Brain microvascular endothelial cell (primary cell): ENCODE measurements at regions not wholly inside any gene's neighbourhood (a gene's known extent, or its start where the extent isn't known, plus 50 kb on each side); places are given as distances from the start of the nearest gene placed in this dataset.

Experiments used
- DNase-seq: peaks from one replicate; pipeline ENCODE4 v3.0.0-alpha.2; 2020
- H3K27ac ChIP-seq: fragments of 250-450 bp; sonication (Bioruptor Pico); 2 replicates; pipeline ENCODE4 v1.5.1; 2020; ENCODE audit warnings: mild to moderate bottlenecking, moderate library complexity
- H3K27me3 ChIP-seq: fragments of 250-450 bp; sonication (Bioruptor Pico); replicated peaks from 2 replicates; pipeline ENCODE4 v1.5.1; 2020; ENCODE audit warnings: mild to moderate bottlenecking
- H3K36me3 ChIP-seq: fragments of 250-450 bp; sonication (Bioruptor Pico); replicated peaks from 2 replicates; pipeline ENCODE4 v1.5.1; 2020; ENCODE audit warnings: mild to moderate bottlenecking
- H3K4me3 ChIP-seq: 2 replicates; pipeline ENCODE4 v1.5.1; 2011; ENCODE audit warnings: low read depth, mild to moderate bottlenecking, control low read depth, low read length, moderate library complexity
- CTCF ChIP-seq: IDR thresholded peaks from 2 replicates; pipeline ENCODE4 v1.5.1; 2011; ENCODE audit warnings: low read depth, mild to moderate bottlenecking, moderate library complexity, low read length, control low read depth, inconsistent platforms; ENCODE audit errors: missing control alignments
- in situ Hi-C: cut with HindIII; loops from 2 replicates; pipeline ENCODE4 v1.10.0; 2017; ENCODE audit warnings: low sequenced_read_pairs, low pct_ligation_motif_present

DNA sequence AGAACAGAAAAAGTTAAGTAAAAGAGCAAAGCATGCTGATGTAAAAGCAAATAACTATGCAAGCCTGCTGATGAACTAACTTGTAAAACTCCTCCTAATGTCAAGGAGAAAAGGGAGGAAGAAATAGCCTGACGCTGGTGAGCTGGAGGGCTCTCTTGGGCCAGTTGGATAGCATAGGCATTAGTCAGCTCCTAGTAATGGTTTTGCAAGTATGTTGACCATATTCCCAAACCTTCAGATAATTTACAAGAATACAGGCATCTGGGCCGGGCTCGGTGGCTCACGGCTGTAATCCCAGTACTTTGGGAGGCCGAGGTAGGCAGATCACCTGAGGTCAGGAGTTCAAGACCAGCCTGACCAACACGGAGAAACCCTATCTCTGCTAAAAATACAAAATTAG lies 871.4 kb downstream of the C12orf50 start:
- no peak overlapping the region for H3K27ac ChIP-seq
- no peaks in the 10 kb centered on the region for H3K27me3 ChIP-seq
- no peaks in the 10 kb centered on the region for H3K36me3 ChIP-seq
- DNase-seq: peak; percentile 94
- TF ChIP-seq CTCF: no peak
- in situ Hi-C loops: no loop called here
- H3K4me3 ChIP-seq: no peak overlapping the region

- no peak for TF ChIP-seq CTCF
- in situ Hi-C loops: no loop called here
- H3K27me3 ChIP-seq: no peaks in the 10 kb centered on the region
- no peaks in the 10 kb centered on the region for H3K36me3 ChIP-seq
- H3K27ac ChIP-seq: no peak overlapping the region
- H3K4me3 ChIP-seq: no peak overlapping the region
- peak; percentile 9 for DNase-seq
These were observed 873.6 kb downstream of the C12orf50 start for GRCh38 chr12:87155621-87156020.

- DNase-seq: no peak
- no peak overlapping the region for H3K27ac ChIP-seq
- in situ Hi-C loops: no loop called here
- no peaks in the 10 kb centered on the region for H3K36me3 ChIP-seq
- no peak for TF ChIP-seq CTCF
- no peaks in the 10 kb centered on the region for H3K27me3 ChIP-seq
- no peak overlapping the region for H3K4me3 ChIP-seq
These were observed 876.2 kb downstream of the C12orf50 start for GRCh38 chr12:87152841-87153528.

GRCh38 chr12:87152075-87152474 lies 877.1 kb downstream of the C12orf50 start:
- no peaks in the 10 kb centered on the region for H3K36me3 ChIP-seq
- no peaks in the 10 kb centered on the region for H3K27me3 ChIP-seq
- no peak for DNase-seq
- H3K27ac ChIP-seq: no peak overlapping the region
- no peak for TF ChIP-seq CTCF
- in situ Hi-C loops: no loop called here
- H3K4me3 ChIP-seq: no peak overlapping the region

DNA sequence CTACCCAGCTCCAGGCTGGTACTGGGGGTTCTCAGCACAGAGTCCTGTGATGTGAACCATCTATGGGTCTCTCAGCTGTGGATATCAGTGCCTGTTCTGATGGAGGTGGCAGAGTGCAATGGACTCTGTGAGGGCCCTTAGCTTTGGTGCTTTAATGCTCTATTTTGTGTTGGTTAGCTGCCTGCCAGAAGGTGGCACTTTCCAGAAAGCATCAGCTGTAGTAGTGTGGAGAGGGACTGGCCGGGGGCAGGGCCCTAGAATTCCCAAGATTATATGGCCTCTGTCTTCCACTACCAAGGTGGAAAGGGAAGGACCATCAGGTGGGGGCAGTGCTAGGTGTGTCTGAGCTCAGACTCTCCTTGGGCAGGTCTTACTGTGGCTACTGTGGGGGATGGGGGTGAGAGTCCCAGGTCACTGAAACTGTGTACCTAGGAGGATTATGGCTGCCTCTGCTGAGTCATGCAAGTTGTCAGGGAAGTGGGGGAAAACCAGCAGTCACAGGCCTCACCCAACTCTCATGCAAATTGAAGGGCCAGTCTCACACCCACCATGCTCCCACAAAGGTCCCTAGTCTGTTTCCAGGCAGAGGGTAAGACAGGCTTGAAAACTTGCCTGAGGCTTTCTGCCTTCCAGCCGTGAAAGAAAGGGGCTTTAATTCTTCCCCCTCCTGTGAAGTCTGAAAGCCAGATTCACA lies 878.1 kb downstream of the C12orf50 start:
- no peak for TF ChIP-seq CTCF
- DNase-seq: no peak
- H3K4me3 ChIP-seq: no peak overlapping the region
- no peaks in the 10 kb centered on the region for H3K27me3 ChIP-seq
- no peak overlapping the region for H3K27ac ChIP-seq
- in situ Hi-C loops: no loop called here
- H3K36me3 ChIP-seq: no peaks in the 10 kb centered on the region
